ENCODE measurements at regions not wholly inside any gene's neighbourhood (a gene's known extent, or its start where the extent isn't known, plus 50 kb on each side); places are given as distances from the start of the nearest gene placed in this dataset.

GRCh38 chr4:55754754-55755350 lies 64.7 kb upstream of the EXOC1L start:
- DNase-seq, result no peak

- no peak for DNase-seq
Observed at GRCh38 chr4:55756208-55756607, 63.4 kb upstream of the EXOC1L start.

DNA sequence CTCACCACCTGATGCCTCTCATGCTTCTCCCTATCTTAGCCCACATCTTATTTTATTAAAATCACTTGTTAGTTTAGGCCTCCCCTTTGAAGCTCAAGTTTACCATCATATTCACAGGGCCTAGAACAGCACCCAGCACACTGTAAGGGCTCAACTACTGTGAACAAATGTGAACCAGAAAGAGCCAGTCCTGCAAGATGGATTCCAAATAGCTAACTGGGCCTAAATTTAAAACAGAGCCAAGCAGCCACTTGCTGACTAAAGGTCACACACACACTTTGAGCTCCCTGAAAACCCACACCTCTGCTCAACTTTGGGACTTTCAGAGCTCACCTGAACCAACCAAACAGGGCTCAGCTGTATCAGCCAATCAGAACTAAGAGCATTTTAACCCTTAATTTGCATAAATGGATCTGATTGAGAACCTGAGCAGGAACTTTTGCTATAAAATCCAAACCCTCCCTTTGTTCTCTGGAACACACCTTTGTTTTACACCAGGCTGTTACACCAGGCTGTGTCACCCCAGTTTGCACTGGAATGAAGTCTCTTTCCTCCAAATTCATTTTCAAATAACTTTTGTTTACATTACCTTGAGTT lies 62.1 kb upstream of the EXOC1L start:
- no peak for DNase-seq

GRCh38 chr4:55758066-55758465 lies 61.5 kb upstream of the EXOC1L start:
- DNase-seq, result no peak

- DNase-seq, result no peak
Observed at GRCh38 chr4:55758570-55758969, 61.0 kb upstream of the EXOC1L start.

- DNase-seq, result no peak
Observed at GRCh38 chr4:55762819-55763218, 56.8 kb upstream of the EXOC1L start.

- no peak for DNase-seq
Observed at GRCh38 chr4:55763996-55764395, 55.6 kb upstream of the EXOC1L start.

DNA sequence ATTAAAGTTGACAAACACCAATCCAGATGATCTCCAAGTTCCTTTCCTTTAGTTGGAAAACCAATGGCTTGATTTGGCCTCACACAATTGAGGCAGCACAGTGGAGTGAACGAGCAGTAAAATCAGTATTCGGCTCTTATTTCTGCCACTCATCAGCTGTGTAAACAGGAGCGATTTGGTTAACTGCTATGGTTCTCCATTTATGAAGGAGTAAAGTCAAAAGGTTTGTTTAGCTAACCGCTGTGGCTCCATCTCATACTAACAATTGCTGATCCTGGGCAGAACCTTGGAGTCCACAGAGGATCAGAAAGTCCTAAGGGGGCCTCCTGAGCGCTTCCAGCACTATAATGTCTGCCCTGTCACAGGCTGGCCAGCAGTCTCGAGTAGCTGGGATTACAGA lies 54.5 kb upstream of the EXOC1L start:
- no peak for DNase-seq

DNA sequence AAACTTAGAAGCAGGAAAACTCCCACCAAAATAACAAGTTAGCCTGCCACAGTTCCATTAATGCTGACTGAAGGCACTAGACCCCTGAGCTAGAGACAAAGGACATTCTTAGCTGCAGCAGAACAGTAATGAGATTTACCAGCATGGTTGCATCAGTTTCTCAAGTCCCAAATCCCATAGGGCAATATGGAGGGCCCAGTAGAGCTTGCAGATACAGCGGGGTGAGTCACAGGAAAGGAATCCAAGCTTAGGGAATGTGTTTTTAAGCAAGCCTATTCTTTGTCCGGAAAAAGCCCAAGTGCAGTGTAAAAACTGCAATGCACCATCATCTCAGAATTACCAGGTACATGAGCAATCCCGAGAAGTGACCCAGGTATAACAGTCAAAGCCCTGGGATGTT lies 51.3 kb upstream of the EXOC1L start:
- DNase-seq, result no peak
